ENCODE measurements at regions not wholly inside any gene's neighbourhood (a gene's known extent, or its start where the extent isn't known, plus 50 kb on each side); places are given as distances from the start of the nearest gene placed in this dataset.

DNA sequence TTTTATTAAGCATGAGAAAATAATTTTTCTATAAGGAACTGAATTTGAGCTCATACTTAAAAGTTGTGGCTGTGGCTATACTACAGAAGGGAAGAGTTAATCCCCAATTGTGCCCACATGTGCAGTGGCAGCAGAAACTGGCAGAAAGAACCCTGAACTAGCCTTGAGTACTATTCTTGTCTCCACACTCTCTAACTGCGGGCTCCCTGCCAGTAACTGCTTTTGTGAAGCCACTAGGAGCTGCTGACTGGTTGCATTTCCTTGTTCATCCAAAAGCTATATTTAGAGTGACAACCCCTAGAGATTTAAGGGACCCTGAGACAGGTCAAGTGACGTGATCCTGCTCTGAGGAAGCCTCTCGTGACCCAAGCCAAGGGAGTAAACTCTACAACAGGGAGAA, 238.6 kb downstream of the ELAVL2 start:
- TF ChIP-seq CTCF (IDR thresholded peaks at IDR 0.05; ENCODE audit: low read depth, low read length) (no peak), POLR2A (IDR thresholded peaks at IDR 0.05; ENCODE audit: extremely low read depth, insufficient read length) (no peak)
- TF ChIP-seq, protein P1, sequence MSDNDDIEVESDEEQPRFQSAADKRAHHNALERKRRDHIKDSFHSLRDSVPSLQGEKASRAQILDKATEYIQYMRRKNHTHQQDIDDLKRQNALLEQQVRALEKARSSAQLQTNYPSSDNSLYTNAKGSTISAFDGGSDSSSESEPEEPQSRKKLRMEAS (IDR thresholded peaks at IDR 0.05; ENCODE audit: low read depth, low read length) = no peak
